ENCODE measurements at regions not wholly inside any gene's neighbourhood (a gene's known extent, or its start where the extent isn't known, plus 50 kb on each side); places are given as distances from the start of the nearest gene placed in this dataset.

DNA sequence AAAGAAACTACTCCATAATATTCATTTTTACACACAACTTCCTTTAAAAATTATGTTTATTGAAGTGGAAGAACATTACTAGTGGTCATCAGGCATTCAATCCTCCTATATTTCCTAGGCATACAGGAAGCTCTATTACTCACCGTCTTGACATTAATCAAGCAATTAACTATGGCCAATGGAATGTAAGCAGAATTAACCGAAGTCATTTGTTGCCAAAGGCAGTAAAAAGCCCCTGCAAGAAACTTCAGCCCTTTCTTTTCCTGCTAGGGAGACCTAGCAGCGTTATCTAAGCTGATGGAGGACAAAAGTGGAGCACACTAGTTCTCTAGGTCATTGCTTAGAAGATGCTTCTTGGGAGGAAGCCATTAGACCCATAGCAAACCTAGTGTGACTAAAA, 399.6 kb downstream of the KCNH5 start:
- H3K4me1 ChIP-seq (replicated peaks in 1 of 2), result no peaks in the 10 kb centered on the region
- H3K36me3 ChIP-seq (replicated peaks in 1 of 2), result no peaks in the 10 kb centered on the region
- H3K27ac ChIP-seq, result no peak overlapping the region
- H3K4me3 ChIP-seq, result no peak overlapping the region
- intact Hi-C loops (cut with DNase I), result no loop called here
- TF ChIP-seq, protein P1, sequence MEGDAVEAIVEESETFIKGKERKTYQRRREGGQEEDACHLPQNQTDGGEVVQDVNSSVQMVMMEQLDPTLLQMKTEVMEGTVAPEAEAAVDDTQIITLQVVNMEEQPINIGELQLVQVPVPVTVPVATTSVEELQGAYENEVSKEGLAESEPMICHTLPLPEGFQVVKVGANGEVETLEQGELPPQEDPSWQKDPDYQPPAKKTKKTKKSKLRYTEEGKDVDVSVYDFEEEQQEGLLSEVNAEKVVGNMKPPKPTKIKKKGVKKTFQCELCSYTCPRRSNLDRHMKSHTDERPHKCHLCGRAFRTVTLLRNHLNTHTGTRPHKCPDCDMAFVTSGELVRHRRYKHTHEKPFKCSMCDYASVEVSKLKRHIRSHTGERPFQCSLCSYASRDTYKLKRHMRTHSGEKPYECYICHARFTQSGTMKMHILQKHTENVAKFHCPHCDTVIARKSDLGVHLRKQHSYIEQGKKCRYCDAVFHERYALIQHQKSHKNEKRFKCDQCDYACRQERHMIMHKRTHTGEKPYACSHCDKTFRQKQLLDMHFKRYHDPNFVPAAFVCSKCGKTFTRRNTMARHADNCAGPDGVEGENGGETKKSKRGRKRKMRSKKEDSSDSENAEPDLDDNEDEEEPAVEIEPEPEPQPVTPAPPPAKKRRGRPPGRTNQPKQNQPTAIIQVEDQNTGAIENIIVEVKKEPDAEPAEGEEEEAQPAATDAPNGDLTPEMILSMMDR (IDR thresholded peaks at IDR 0.05), result no peak
- no peak for TF ChIP-seq POLR2A (IDR thresholded peaks at IDR 0.05)
- no peak for DNase-seq
- no peaks in the 10 kb centered on the region for H3K27me3 ChIP-seq
- H3K9me3 ChIP-seq (replicated peaks in 1 of 3), result no peaks in the 10 kb centered on the region
- WGBS, 4 donors, result 48 to 65% (median 57%) methylated on average over 3 of the region's 3 CpGs

Small RNA genes lying in the stretch of these regions (small RNA-seq; reads per million reads assigned to genes)
- 0 reads per million in 2 donors for gene AL389895.1

All from adrenal gland (tissue), 9 donors.